ENCODE measurements at regions not wholly inside any gene's neighbourhood (a gene's known extent, or its start where the extent isn't known, plus 50 kb on each side); places are given as distances from the start of the nearest gene placed in this dataset.

DNA sequence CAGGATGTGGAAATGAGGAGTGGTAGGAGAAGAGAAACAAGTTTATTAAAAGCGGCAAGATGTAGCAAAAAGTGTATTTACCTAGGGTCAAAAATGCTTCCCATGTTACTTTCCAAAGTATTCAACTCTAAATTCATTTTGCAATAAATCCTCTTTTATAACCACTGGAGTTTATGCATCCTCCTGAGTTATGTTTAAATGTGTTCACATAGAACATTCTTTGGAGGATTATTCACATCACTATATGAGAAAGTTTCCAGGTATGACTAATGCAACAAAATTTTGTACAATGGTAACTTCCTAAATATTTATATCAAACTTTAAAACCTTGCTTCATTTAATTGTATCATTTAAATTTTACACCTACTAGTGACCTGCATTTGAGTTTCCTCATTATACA is 870.6 kb upstream of the SLIT2 start:
- Histone ChIP-seq H3K27me3 (ENCODE audit: control insufficient read depth, insufficient read depth, low read length) (no peaks in the 10 kb centered on the region), H3K36me3 (ENCODE audit: control insufficient read depth, insufficient read depth, low read length) (no peaks in the 10 kb centered on the region), H3K4me3 (ENCODE audit: low read depth, low read length) (no peak overlapping the region)
- no peak for TF ChIP-seq CTCF (IDR thresholded peaks at IDR 0.05; ENCODE audit: insufficient read depth, low read length, poor library complexity, severe bottlenecking)
- no peak for DNase-seq (ENCODE audit: low read depth)

GRCh38 chr4:19380600-19380999 is 871.1 kb upstream of the SLIT2 start:
- Histone ChIP-seq H3K4me3 (ENCODE audit: low read depth, low read length) (no peak overlapping the region), H3K36me3 (ENCODE audit: control insufficient read depth, insufficient read depth, low read length) (no peaks in the 10 kb centered on the region), H3K27me3 (ENCODE audit: control insufficient read depth, insufficient read depth, low read length) (no peaks in the 10 kb centered on the region)
- no peak for DNase-seq (ENCODE audit: low read depth)
- no peak for TF ChIP-seq CTCF (IDR thresholded peaks at IDR 0.05; ENCODE audit: insufficient read depth, low read length, poor library complexity, severe bottlenecking)

- no peak overlapping the region for H3K4me3 ChIP-seq (ENCODE audit: low read depth, low read length)
- no peaks in the 10 kb centered on the region for H3K27me3 ChIP-seq (ENCODE audit: control insufficient read depth, insufficient read depth, low read length)
- no peak for DNase-seq (ENCODE audit: low read depth)
- H3K36me3 ChIP-seq (ENCODE audit: control insufficient read depth, insufficient read depth, low read length), result no peaks in the 10 kb centered on the region
- TF ChIP-seq CTCF (IDR thresholded peaks at IDR 0.05; ENCODE audit: insufficient read depth, low read length, poor library complexity, severe bottlenecking), result no peak
These were observed 872.5 kb upstream of the SLIT2 start for GRCh38 chr4:19379191-19379708.

DNA sequence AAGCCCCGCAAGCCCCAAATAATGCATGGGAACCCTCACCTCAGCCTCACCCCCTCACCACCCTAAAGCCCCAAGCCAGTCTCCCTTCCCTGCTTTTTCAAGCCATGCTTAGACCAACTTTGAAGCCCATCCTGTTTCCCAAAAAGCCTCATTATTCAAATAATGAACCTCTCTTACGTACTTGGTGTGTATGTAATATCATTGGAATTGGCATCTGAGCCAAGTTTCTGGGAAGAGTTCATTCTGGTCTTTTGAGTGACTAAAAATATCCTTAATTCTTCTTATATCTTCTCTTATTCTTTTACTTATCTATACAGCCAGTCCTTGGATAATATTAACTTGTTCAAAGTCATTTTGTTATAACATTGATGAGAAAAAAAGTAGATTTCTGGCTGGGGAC is 875.8 kb upstream of the SLIT2 start:
- Histone ChIP-seq H3K27me3 (ENCODE audit: control insufficient read depth, insufficient read depth, low read length) (no peaks in the 10 kb centered on the region), H3K4me3 (ENCODE audit: low read depth, low read length) (no peak overlapping the region), H3K36me3 (ENCODE audit: control insufficient read depth, insufficient read depth, low read length) (no peaks in the 10 kb centered on the region)
- no peak for DNase-seq (ENCODE audit: low read depth)
- TF ChIP-seq CTCF (IDR thresholded peaks at IDR 0.05; ENCODE audit: insufficient read depth, low read length, poor library complexity, severe bottlenecking), result no peak

GRCh38 chr4:19375136-19375804 is 876.4 kb upstream of the SLIT2 start:
- H3K36me3 ChIP-seq (ENCODE audit: control insufficient read depth, insufficient read depth, low read length), result no peaks in the 10 kb centered on the region
- no peak overlapping the region for H3K4me3 ChIP-seq (ENCODE audit: low read depth, low read length)
- no peaks in the 10 kb centered on the region for H3K27me3 ChIP-seq (ENCODE audit: control insufficient read depth, insufficient read depth, low read length)
- TF ChIP-seq CTCF (IDR thresholded peaks at IDR 0.05; ENCODE audit: insufficient read depth, low read length, poor library complexity, severe bottlenecking), result no peak
- DNase-seq (ENCODE audit: low read depth), result no peak

GRCh38 chr4:19372390-19372789 is 879.3 kb upstream of the SLIT2 start:
- no peak overlapping the region for H3K4me3 ChIP-seq (ENCODE audit: low read depth, low read length)
- H3K27me3 ChIP-seq (ENCODE audit: control insufficient read depth, insufficient read depth, low read length), result no peaks in the 10 kb centered on the region
- H3K36me3 ChIP-seq (ENCODE audit: control insufficient read depth, insufficient read depth, low read length), result no peaks in the 10 kb centered on the region
- TF ChIP-seq CTCF (IDR thresholded peaks at IDR 0.05; ENCODE audit: insufficient read depth, low read length, poor library complexity, severe bottlenecking), result no peak
- no peak for DNase-seq (ENCODE audit: low read depth)
